Heart left ventricle (tissue), 13 donors: ENCODE measurements at regions not wholly inside any gene's neighbourhood (a gene's known extent, or its start where the extent isn't known, plus 50 kb on each side); places are given as distances from the start of the nearest gene placed in this dataset.

Experiments used
- CTCF ChIP-seq, 12 donors: fragments of 200-600 bp; sonication (generic) in 4 of 12; IDR thresholded peaks; one replicate each; pipeline versions ENCODE4 v1.5.0 to v1.8.0; 2018 to 2022; ENCODE audit warnings: antibody characterized with exemption in 12 of 12, mild to moderate bottlenecking in 5 of 12
- POLR2A ChIP-seq, 2 donors: fragments of 450-650 bp; IDR thresholded peaks; one replicate each; pipeline ENCODE4 v1.6.1; 2017; ENCODE audit warnings: antibody characterized with exemption in 2 of 2, mild to moderate bottlenecking in 2 of 2, moderate library complexity in 2 of 2
- donor health status: ischemic (EF 13 %, LVEDD 7.1; RV severe dilation, severe dysfunction).
- donor health status: DM: no; HTN: yes; CAD: no.
- donor health status: DM: no; HTN: no; CAD: no.
- donor health status: ischemic (EF 25% LVEDD 6.9; RV normal size, moderate dysfunction).
- donor health status: ischemic (EF 25% LVEDD 5.7; RV mildly dilated, moderate dysfunction).
- donor health status: ischemic (EF 35%, LVEDD 5.7; RV mildly dilated, moderate dysfunction).
- donor health status: nonischemic (EF 11% LVEDD 7.7; RV severe dilation, severe dysfunction).
- donor health status: DM: yes; HTN: yes; CAD: no.
- donor health status: PGD.
- donor health status: ischemic (EF 29% LVEDD 5.4; RV normal size, mild dysfunction).
- donor health status: nonischemic (EF 23%, LVEDD 6.1; RV moderate dilation, normal function).

GRCh38 chr5:159727167-159727566 is 189.1 kb upstream of the ADRA1B start:
- TF ChIP-seq CTCF (IDR thresholded peaks at IDR 0.05) (no peak), POLR2A (IDR thresholded peaks at IDR 0.05) (no peak)
